Fibroblast of the aortic adventitia (primary cell): ENCODE measurements at regions not wholly inside any gene's neighbourhood (a gene's known extent, or its start where the extent isn't known, plus 50 kb on each side); places are given as distances from the start of the nearest gene placed in this dataset.

Experiments used
- DNase-seq: peaks from one replicate; pipeline ENCODE4 v3.0.0-alpha.2; 2010; ENCODE audit warnings: low read depth
- H3K4me3 ChIP-seq: 2 replicates; pipeline ENCODE4 v1.5.1; 2011; ENCODE audit warnings: low read depth, mild to moderate bottlenecking, control low read depth, low read length, moderate library complexity
- TF ChIP-seq, protein P1 (sequence below): IDR thresholded peaks from 2 replicates; pipeline ENCODE4 v1.5.1; 2011; ENCODE audit warnings: mild to moderate bottlenecking, low read length, control low read depth, inconsistent platforms; ENCODE audit not compliant: insufficient read depth

DNA sequence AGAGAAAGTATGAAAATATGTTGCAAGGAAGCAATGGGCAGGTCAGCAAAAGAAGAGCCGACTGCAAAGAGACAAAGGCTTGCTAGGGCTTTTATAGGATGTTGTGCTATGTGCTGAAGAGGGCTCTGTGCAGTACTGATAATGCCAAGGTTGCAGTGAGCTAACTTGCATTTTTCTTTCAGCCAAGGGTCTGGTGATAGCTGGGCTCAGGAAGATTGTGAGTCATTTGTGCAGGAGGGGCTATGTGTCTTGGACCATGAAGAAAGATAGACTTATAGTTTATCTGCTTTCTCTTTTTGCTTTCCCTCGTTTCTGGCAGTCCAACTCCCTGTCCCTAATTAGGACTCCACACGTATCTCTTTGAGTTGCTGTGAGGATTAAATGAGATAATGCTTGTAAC is 64.5 kb upstream of the LRIG1 start:
- TF ChIP-seq, protein P1, sequence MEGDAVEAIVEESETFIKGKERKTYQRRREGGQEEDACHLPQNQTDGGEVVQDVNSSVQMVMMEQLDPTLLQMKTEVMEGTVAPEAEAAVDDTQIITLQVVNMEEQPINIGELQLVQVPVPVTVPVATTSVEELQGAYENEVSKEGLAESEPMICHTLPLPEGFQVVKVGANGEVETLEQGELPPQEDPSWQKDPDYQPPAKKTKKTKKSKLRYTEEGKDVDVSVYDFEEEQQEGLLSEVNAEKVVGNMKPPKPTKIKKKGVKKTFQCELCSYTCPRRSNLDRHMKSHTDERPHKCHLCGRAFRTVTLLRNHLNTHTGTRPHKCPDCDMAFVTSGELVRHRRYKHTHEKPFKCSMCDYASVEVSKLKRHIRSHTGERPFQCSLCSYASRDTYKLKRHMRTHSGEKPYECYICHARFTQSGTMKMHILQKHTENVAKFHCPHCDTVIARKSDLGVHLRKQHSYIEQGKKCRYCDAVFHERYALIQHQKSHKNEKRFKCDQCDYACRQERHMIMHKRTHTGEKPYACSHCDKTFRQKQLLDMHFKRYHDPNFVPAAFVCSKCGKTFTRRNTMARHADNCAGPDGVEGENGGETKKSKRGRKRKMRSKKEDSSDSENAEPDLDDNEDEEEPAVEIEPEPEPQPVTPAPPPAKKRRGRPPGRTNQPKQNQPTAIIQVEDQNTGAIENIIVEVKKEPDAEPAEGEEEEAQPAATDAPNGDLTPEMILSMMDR: no peak
- no peak overlapping the region for H3K4me3 ChIP-seq
- DNase-seq: peak; percentile 25

DNA sequence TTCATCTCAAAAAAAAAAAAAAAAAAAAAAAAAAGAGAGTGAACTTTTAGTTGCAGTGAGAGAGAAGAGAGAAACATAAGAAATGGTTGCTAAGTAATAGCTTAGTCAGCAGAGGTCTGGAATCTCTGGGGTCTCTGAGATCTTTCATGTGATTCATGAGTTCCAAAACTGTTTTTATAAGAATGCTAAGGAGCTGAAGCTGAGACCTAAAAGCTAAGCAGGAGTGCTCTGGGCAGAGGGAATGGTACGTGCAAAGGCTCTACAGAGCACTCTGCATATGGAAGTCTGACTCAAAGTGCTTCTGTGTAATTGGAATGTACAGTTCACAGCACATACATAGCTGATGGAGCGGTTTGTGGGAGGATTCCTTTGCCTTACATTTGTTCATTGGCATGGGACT is 66.3 kb upstream of the LRIG1 start:
- TF ChIP-seq, protein P1: no peak
- no peak overlapping the region for H3K4me3 ChIP-seq
- DNase-seq: peak; percentile 54

- TF ChIP-seq, protein P1: no peak
- no peak for DNase-seq
- H3K4me3 ChIP-seq: no peak overlapping the region
Measured at GRCh38 chr3:66572090-66572675, 71.4 kb upstream of the LRIG1 start.

DNA sequence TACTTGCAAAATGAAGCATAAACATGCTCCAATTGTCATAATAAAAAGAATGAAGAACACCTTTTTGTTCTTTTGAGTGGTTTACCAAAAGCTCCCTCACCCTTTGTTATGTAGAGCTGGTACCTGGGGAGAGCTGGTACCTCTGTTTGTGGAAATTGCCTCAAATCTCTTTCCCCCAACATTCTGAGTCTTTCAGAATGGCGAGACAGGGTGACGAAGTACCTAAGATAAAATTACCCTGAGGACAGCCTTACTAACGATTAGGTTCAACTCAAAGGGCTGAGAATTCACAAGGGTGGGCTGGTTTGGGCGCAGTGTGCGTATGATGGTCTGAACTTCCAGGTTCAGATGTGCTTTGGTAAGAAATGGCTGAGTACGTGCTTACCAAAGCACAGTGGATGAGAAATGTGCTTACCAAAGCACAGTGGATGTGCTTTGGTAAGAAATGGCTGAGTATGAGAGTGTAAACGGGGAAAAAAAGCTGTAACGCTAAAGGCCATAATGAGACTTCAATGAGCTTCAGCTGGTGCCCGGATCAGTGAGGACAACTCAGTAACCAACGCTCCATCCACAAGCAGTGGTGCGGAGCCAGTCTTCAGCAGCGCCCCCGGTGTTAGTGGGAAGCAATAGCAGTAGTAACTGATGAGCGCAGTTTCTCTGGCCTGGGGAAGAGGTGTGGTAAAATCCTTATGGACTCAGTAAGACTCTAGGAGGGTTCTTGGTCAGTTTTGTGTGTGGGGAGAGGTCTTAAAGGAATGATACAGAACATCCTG is 72.3 kb upstream of the LRIG1 start:
- TF ChIP-seq, protein P1: no peak
- no peak overlapping the region for H3K4me3 ChIP-seq
- no peak for DNase-seq

GRCh38 chr3:66574091-66574490 is 73.3 kb upstream of the LRIG1 start:
- TF ChIP-seq, protein P1: no peak
- H3K4me3 ChIP-seq: no peak overlapping the region
- no peak for DNase-seq

- no peak overlapping the region for H3K4me3 ChIP-seq
- DNase-seq: no peak
- TF ChIP-seq, protein P1: no peak
Measured at GRCh38 chr3:66577426-66578203, 76.8 kb upstream of the LRIG1 start.
